ENCODE measurements at regions not wholly inside any gene's neighbourhood (a gene's known extent, or its start where the extent isn't known, plus 50 kb on each side); places are given as distances from the start of the nearest gene placed in this dataset.

GRCh38 chr13:23020246-23020843 is 160.4 kb upstream of the SGCG start:
- Histone ChIP-seq H3K27ac (ENCODE audit: control insufficient read depth, insufficient read depth, low read length) (no peak overlapping the region), H3K36me3 (ENCODE audit: control insufficient read depth in 2 of 2, extremely low read depth in 1 of 2, insufficient read depth in 2 of 2, low read length in 2 of 2) (no peaks in the 10 kb centered on the region), H3K27me3 (ENCODE audit: control insufficient read depth, extremely low read depth, insufficient read depth, low read length) (no peaks in the 10 kb centered on the region), H2AFZ (ENCODE audit: control insufficient read depth, low read length) (no peak overlapping the region), H3K9me1 (ENCODE audit: control insufficient read depth, extremely low read depth, insufficient read depth, low read length) (no peaks in the 10 kb centered on the region), H3K9ac (ENCODE audit: control insufficient read depth, extremely low read depth, insufficient read depth, low read length) (no peak overlapping the region), H3K4me1 (ENCODE audit: control insufficient read depth, extremely low read depth, insufficient read depth, low read length) (no peaks in the 10 kb centered on the region), H4K20me1 (ENCODE audit: control insufficient read depth, extremely low read depth, insufficient read depth, low read length) (no peaks in the 10 kb centered on the region), H3K79me2 (ENCODE audit: control insufficient read depth, insufficient read depth, low read length) (no peaks in the 10 kb centered on the region), H3K9me3 (ENCODE audit: control insufficient read depth, low read depth, low read length) (no peaks in the 10 kb centered on the region), H3K4me2 (ENCODE audit: control insufficient read depth, extremely low read depth, insufficient read depth, low read depth, low read length) (no peak overlapping the region), H3K4me3 (ENCODE audit: control insufficient read depth in 2 of 3, extremely low read depth in 1 of 3, insufficient read depth in 2 of 3, low read depth in 1 of 3, low read length in 3 of 3) (no peak overlapping the region)
- DNase-seq (ENCODE audit: low read depth, low spot score) (no peak), FAIRE-seq (peak; percentile 76)
- dilution Hi-C loops (cut with MboI; ENCODE audit: extremely low pct_ligation_motif_present, low sequenced_read_pairs) = no loop called here
- peak; percentile 75 to 81 (median 75) for TF ChIP-seq CTCF (optimal IDR thresholded peaks at IDR 0.05 in 1 of 3, IDR thresholded peaks at IDR 0.05 in 1 of 3, conservative IDR thresholded peaks at IDR 0.05 in 1 of 3; ENCODE audit: extremely low read depth in 1 of 3, insufficient read depth in 2 of 3, low read length in 3 of 3)
- TF ChIP-seq EZH2 (IDR thresholded peaks at IDR 0.05; ENCODE audit: low read length) = no peak

- Histone ChIP-seq H3K4me2 (ENCODE audit: control insufficient read depth, extremely low read depth, insufficient read depth, low read depth, low read length) (no peak overlapping the region), H3K27ac (ENCODE audit: control insufficient read depth, insufficient read depth, low read length) (no peak overlapping the region), H2AFZ (ENCODE audit: control insufficient read depth, low read length) (no peak overlapping the region), H3K4me1 (ENCODE audit: control insufficient read depth, extremely low read depth, insufficient read depth, low read length) (peaks cover 2% of the 10 kb centered on the region), H3K9ac (ENCODE audit: control insufficient read depth, extremely low read depth, insufficient read depth, low read length) (no peak overlapping the region), H3K9me3 (ENCODE audit: control insufficient read depth, low read depth, low read length) (no peaks in the 10 kb centered on the region), H3K36me3 (ENCODE audit: control insufficient read depth in 2 of 2, extremely low read depth in 1 of 2, insufficient read depth in 2 of 2, low read length in 2 of 2) (no peaks in the 10 kb centered on the region), H3K4me3 (ENCODE audit: control insufficient read depth in 2 of 3, extremely low read depth in 1 of 3, insufficient read depth in 2 of 3, low read depth in 1 of 3, low read length in 3 of 3) (no peak overlapping the region), H4K20me1 (ENCODE audit: control insufficient read depth, extremely low read depth, insufficient read depth, low read length) (no peaks in the 10 kb centered on the region), H3K9me1 (ENCODE audit: control insufficient read depth, extremely low read depth, insufficient read depth, low read length) (no peaks in the 10 kb centered on the region), H3K79me2 (ENCODE audit: control insufficient read depth, insufficient read depth, low read length) (no peaks in the 10 kb centered on the region), H3K27me3 (ENCODE audit: control insufficient read depth, extremely low read depth, insufficient read depth, low read length) (no peaks in the 10 kb centered on the region)
- no peak for TF ChIP-seq EZH2 (IDR thresholded peaks at IDR 0.05; ENCODE audit: low read length)
- no peak for TF ChIP-seq CTCF (optimal IDR thresholded peaks at IDR 0.05 in 1 of 3, IDR thresholded peaks at IDR 0.05 in 1 of 3, conservative IDR thresholded peaks at IDR 0.05 in 1 of 3; ENCODE audit: extremely low read depth in 1 of 3, insufficient read depth in 2 of 3, low read length in 3 of 3)
- FAIRE-seq (no peak), DNase-seq (ENCODE audit: low read depth, low spot score) (no peak)
- dilution Hi-C loops (cut with MboI; ENCODE audit: extremely low pct_ligation_motif_present, low sequenced_read_pairs) = no loop called here
Measured at GRCh38 chr13:23021906-23022305, 158.9 kb upstream of the SGCG start.

Data from keratinocyte (primary cell).